T-helper 1 cell (primary cell): ENCODE measurements at regions not wholly inside any gene's neighbourhood (a gene's known extent, or its start where the extent isn't known, plus 50 kb on each side); places are given as distances from the start of the nearest gene placed in this dataset.
A peak's percentile ranks its signal among the peaks of the same experiment; 100 is the strongest.

Experiments
- DNase-seq, 5 donors: peaks; one replicate each; pipeline ENCODE4 v3.0.0-alpha.2; 2012 to 2020

DNA sequence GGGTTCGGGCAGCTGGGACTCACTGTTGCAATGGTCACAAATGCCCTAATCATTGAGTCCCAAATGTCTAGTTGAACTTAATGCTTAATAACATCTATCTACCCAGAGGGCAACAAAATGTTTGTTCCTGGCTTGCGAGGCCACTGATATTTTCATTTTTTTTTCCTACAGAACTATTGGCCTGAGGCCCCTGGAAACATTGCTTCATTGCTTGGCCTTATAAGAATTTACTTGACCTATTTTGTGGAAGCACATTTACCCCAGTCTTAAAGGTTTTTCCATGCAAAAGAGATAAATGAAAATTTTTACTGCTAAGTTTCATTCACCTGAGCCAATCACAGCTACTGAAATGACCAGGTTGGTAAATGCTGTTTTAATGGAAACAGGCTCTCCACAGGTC is 133.1 kb upstream of the RIPOR2 start:
- no peak for DNase-seq

DNA sequence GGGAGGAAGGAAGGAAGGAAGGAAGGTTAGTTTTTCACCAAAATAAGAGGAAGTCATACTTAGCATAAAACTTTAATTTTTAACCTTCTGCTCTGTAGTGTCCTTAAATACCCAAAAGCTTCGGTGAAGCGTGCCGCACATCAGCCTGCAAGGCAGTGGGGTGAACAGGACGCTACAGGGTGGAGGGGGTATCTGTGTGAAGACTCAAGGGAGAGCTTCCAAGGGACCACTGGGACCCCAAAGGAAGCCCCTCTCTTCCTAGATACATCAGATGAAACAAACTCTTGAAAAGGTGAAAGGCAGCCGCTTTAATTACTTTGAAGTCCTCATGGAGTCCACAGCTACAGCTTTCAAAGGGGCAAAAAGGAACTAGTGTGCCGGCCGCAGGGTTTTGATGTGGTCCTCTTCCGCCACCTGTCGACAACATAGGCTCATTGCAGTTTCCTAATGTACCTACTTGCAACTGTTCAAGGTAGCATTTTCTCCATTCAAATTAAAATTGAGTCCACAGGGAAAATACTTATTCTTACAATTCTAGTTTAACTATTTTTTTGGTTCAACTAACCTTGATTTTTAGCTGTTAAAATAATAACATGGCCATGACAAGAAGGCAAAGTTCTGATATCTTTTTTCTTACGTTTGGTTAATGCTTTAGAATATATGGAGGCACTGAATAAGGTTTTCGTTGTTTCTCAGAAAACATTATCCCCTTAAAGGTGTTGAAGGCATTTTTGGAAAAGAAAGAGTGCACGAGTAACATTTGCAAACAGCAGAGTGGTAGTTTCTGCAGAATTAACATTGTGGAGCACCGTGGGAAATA is 135.0 kb upstream of the RIPOR2 start:
- DNase-seq, result peak; percentile 58 to 85 (median 70)

DNA sequence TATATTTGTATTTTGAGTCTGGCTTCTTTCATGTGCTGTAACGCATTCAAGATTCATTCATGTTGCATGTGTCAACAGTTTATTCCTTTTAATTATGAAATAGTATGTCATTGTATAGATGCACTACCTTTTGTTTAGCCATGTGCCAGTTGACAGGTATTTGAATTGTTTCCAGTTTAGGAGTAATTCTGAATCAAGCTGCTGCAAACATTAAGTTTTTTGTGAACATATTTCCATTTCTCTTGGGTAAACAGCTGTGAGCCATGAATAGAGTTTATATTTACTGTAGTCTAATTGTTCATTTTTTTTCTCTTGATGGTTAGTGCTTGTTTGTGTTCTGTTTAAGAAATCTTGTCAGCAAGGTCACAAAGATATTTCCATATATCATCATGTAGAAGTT is 142.4 kb upstream of the RIPOR2 start:
- DNase-seq, result no peak

GRCh38 chr6:25083784-25084507 is 148.2 kb upstream of the RIPOR2 start:
- no peak for DNase-seq

- DNase-seq, result no peak
Measured at GRCh38 chr6:25084508-25084833, 148.7 kb upstream of the RIPOR2 start.

GRCh38 chr6:25085756-25086155 is 150.0 kb upstream of the RIPOR2 start:
- DNase-seq, result no peak

GRCh38 chr6:25086500-25087091 is 150.8 kb upstream of the RIPOR2 start:
- DNase-seq, result no peak

GRCh38 chr6:25088513-25088912 is 152.8 kb upstream of the RIPOR2 start:
- DNase-seq, result no peak

- DNase-seq, result no peak
Measured at GRCh38 chr6:25089442-25089841, 153.7 kb upstream of the RIPOR2 start.

GRCh38 chr6:25094726-25095125 is 159.0 kb upstream of the RIPOR2 start:
- DNase-seq, result no peak

DNA sequence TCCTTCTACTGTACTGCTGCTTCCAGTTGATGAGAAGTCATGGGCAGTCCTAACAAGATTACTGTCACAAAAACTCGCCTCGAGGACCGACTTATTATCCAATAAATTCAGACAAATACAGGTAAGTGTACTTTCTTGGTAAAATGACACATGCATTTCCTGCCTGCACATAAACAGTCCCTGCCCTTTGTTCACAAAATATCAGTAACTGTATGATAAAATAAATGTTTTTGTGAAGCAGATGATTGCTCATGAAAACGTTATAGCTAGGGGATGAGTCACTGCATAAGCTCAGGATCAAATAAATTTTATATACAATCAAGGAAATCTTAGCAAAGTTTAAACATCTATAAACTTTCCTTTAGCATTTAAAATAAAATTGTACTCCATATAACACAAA is 164.5 kb upstream of the RIPOR2 start:
- DNase-seq, result no peak

- no peak for DNase-seq
Measured at GRCh38 chr6:25103603-25104002, 167.8 kb upstream of the RIPOR2 start.

- no peak for DNase-seq
Measured at GRCh38 chr6:25105070-25105925, 169.5 kb upstream of the RIPOR2 start.

GRCh38 chr6:25107218-25107617 is 171.5 kb upstream of the RIPOR2 start:
- DNase-seq, result no peak

GRCh38 chr6:25111782-25112181 is 167.4 kb upstream of the CARMIL1 start:
- DNase-seq, result no peak

DNA sequence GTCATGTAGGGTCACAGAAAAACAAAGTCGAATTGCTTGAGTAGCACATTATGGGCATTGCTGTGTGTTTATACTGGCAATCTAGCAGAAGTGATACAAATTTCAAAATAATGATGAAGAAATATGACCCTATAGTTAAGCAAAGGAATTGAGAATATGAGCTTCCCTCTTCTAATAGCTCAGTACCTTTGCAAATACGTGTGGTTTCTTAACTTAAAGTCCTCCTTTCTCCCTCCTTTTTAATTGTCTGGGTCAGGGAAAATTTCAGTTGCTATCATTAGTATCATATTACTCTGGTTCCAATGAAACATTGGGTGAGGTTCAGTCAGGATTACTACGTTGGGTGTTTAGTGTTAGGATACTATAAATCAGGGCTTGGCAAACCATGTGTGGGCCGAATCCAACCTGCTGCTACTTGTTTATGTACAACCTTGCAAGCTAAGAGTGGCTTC is 166.8 kb upstream of the CARMIL1 start:
- no peak for DNase-seq

- no peak for DNase-seq
Measured at GRCh38 chr6:25113436-25113835, 165.7 kb upstream of the CARMIL1 start.

DNA sequence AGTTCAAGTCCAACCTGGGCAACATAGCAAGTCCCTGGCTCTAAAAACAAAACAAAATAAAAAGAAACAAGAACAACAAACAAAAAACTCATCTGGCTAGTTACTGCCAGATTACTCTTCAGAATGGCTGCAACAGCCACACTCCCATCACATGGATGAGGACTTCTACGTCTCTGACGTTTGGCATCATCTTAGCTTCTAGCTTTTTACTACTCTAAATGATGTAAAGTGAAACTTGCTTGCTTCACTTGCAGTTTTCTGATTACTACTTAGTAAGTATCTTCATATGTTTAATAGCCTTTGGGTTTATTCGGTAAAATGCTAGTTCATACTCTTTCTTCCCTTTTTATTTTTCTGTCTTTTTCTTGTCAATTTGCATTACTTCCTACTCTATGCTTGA is 161.1 kb upstream of the CARMIL1 start:
- DNase-seq, result no peak

DNA sequence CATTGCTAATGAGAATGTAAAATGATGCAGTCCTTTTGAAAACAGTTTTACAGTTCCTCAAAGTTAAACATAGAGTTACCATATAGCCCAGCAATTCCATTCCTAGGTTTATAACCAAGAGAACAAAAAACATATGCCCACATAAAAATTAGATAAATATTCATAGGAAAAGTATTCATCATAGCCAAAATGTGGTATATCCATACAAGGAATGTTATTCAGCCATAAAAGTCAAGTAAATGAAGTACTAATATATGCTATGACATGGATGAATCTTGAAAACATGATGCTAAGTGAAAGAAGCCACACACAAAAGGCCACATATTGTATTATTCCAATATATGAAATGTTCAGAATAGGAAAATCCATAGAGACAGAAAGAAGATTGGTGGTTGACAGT is 158.0 kb upstream of the CARMIL1 start:
- DNase-seq, result no peak

DNA sequence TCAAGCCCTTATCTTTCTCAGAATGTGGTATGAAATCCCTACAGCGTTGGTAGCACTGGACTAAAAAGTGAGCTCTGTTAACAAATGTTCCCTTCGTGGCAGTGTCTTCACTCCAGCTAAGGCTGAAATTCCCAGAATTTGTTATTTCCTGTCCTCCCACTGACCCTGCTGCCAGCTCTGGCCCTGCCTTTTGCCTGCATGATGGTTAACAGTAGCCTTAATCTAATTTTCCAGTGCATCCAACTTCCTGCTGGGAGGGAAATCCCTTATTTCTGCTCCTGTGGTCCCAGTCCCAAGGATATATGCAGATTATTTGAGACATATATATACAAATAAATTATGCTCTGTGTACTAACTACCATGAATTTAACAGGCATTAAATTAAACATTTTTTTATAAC is 157.2 kb upstream of the CARMIL1 start:
- DNase-seq, result no peak

DNA sequence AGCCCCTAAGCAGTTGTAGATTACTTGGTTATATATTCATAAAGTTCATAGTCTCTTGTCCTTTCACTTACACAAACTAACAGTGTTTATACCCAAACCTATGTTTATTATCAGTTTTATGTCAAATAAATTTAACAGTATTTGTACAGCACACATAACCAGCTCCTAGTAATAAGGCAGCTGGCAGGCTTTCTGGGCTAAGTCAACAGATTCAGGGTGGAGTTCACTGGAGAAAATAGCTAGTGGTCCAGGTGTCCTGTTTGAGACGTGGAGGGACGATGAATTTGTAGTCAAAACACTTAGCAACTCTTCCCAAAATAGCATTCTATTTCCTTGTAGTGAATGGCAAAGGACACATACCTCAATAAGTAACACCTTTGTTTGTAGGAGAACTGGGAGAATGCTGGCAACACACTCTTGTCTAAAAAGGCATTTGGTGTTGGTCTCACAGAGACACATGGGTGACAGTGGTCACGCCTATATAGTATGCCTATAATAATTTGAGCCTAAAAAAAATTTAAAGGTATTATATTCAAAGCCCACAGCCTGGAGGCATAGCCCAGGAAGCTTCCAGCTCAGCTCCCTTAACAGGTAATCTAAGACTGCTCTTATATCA is 156.4 kb upstream of the CARMIL1 start:
- DNase-seq, result no peak

- DNase-seq, result no peak
Measured at GRCh38 chr6:25124216-25124715, 154.9 kb upstream of the CARMIL1 start.
